ENCODE measurements at regions not wholly inside any gene's neighbourhood (a gene's known extent, or its start where the extent isn't known, plus 50 kb on each side); places are given as distances from the start of the nearest gene placed in this dataset.

GRCh38 chr10:78212786-78213175 lies 179.1 kb downstream of the RPS24 start:
- TF ChIP-seq, protein P1, sequence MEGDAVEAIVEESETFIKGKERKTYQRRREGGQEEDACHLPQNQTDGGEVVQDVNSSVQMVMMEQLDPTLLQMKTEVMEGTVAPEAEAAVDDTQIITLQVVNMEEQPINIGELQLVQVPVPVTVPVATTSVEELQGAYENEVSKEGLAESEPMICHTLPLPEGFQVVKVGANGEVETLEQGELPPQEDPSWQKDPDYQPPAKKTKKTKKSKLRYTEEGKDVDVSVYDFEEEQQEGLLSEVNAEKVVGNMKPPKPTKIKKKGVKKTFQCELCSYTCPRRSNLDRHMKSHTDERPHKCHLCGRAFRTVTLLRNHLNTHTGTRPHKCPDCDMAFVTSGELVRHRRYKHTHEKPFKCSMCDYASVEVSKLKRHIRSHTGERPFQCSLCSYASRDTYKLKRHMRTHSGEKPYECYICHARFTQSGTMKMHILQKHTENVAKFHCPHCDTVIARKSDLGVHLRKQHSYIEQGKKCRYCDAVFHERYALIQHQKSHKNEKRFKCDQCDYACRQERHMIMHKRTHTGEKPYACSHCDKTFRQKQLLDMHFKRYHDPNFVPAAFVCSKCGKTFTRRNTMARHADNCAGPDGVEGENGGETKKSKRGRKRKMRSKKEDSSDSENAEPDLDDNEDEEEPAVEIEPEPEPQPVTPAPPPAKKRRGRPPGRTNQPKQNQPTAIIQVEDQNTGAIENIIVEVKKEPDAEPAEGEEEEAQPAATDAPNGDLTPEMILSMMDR (IDR thresholded peaks at IDR 0.05 in 4 of 5, conservative IDR thresholded peaks at IDR 0.05 in 1 of 5) = no peak
- TF ChIP-seq POLR2A (IDR thresholded peaks at IDR 0.05) = no peak

Data from gastrocnemius medialis (tissue), 4 donors.